ENCODE measurements at regions not wholly inside any gene's neighbourhood (a gene's known extent, or its start where the extent isn't known, plus 50 kb on each side); places are given as distances from the start of the nearest gene placed in this dataset.

- DNase-seq (ENCODE audit: low read depth) = no peak
- H3K4me3 ChIP-seq (ENCODE audit: low read depth, low read length) = no peak overlapping the region
- TF ChIP-seq CTCF (IDR thresholded peaks at IDR 0.05; ENCODE audit: low read depth, low read length) (no peak), MYC (IDR thresholded peaks at IDR 0.05; ENCODE audit: low read depth, low read length) (no peak), MAX (IDR thresholded peaks at IDR 0.05; ENCODE audit: low read depth, low read length) (no peak), POLR2A (IDR thresholded peaks at IDR 0.05; ENCODE audit: extremely low read depth, insufficient read length) (no peak)
Observed at GRCh38 chr2:105615305-105615704, 129.4 kb upstream of the NCK2 start.

- TF ChIP-seq POLR2A (IDR thresholded peaks at IDR 0.05; ENCODE audit: extremely low read depth, insufficient read length) (no peak), MYC (IDR thresholded peaks at IDR 0.05; ENCODE audit: low read depth, low read length) (no peak), MAX (IDR thresholded peaks at IDR 0.05; ENCODE audit: low read depth, low read length) (no peak), CTCF (IDR thresholded peaks at IDR 0.05; ENCODE audit: low read depth, low read length) (no peak)
- no peak for DNase-seq (ENCODE audit: low read depth)
- H3K4me3 ChIP-seq (ENCODE audit: low read depth, low read length) = no peak overlapping the region
Observed at GRCh38 chr2:105611811-105612424, 132.8 kb upstream of the NCK2 start.

- DNase-seq (ENCODE audit: low read depth) = no peak
- TF ChIP-seq CTCF (IDR thresholded peaks at IDR 0.05; ENCODE audit: low read depth, low read length) = no peak
- TF ChIP-seq MAX (IDR thresholded peaks at IDR 0.05; ENCODE audit: low read depth, low read length) = no peak
- no peak for TF ChIP-seq POLR2A (IDR thresholded peaks at IDR 0.05; ENCODE audit: extremely low read depth, insufficient read length)
- TF ChIP-seq MYC (IDR thresholded peaks at IDR 0.05; ENCODE audit: low read depth, low read length) = no peak
Observed at GRCh38 chr2:105611333-105611637, 133.4 kb upstream of the NCK2 start.

GRCh38 chr2:105610576-105611332, 134.0 kb upstream of the NCK2 start:
- TF ChIP-seq CTCF (IDR thresholded peaks at IDR 0.05; ENCODE audit: low read depth, low read length) = no peak
- no peak for TF ChIP-seq MAX (IDR thresholded peaks at IDR 0.05; ENCODE audit: low read depth, low read length)
- no peak for TF ChIP-seq MYC (IDR thresholded peaks at IDR 0.05; ENCODE audit: low read depth, low read length)
- TF ChIP-seq POLR2A (IDR thresholded peaks at IDR 0.05; ENCODE audit: extremely low read depth, insufficient read length) = no peak
- H3K4me3 ChIP-seq (ENCODE audit: low read depth, low read length) = no peak overlapping the region
- no peak for DNase-seq (ENCODE audit: low read depth)

More at GRCh38 chr2:105611333-105611637, 133.4 kb upstream of the NCK2 start:
- H3K4me3 ChIP-seq (ENCODE audit: low read depth, low read length) = no peak overlapping the region

- H3K4me3 ChIP-seq (ENCODE audit: low read depth, low read length) = no peak overlapping the region
- TF ChIP-seq CTCF (IDR thresholded peaks at IDR 0.05; ENCODE audit: low read depth, low read length) (no peak), MAX (IDR thresholded peaks at IDR 0.05; ENCODE audit: low read depth, low read length) (no peak), POLR2A (IDR thresholded peaks at IDR 0.05; ENCODE audit: extremely low read depth, insufficient read length) (no peak), MYC (IDR thresholded peaks at IDR 0.05; ENCODE audit: low read depth, low read length) (no peak)
- no peak for DNase-seq (ENCODE audit: low read depth)
Observed at GRCh38 chr2:105609746-105610402, 134.8 kb upstream of the NCK2 start.

Data from NB4 (cell line).